H9 (cell line): ENCODE measurements at regions not wholly inside any gene's neighbourhood (a gene's known extent, or its start where the extent isn't known, plus 50 kb on each side); places are given as distances from the start of the nearest gene placed in this dataset.

Experiments used
- DNase-seq: peaks from one replicate; pipeline ENCODE4 v3.0.0-alpha.2; 2017
- H2AFZ ChIP-seq: one replicate; pipeline ENCODE4 v1.6.1; 2013; ENCODE audit warnings: mild to moderate bottlenecking, low read length, control low read depth, moderate library complexity
- H2AK5ac ChIP-seq: 2 replicates; pipeline ENCODE4 v1.6.1; 2013; ENCODE audit warnings: low read length, control low read depth, mixed read lengths; ENCODE audit not compliant: insufficient read length
- H2BK120ac ChIP-seq: one replicate; pipeline ENCODE4 v1.6.1; 2013; ENCODE audit warnings: low read depth, mild to moderate bottlenecking, low read length, control low read depth, inconsistent platforms; ENCODE audit not compliant: poor library complexity, severe bottlenecking
- H2BK12ac ChIP-seq: 2 replicates; pipeline ENCODE4 v1.6.1; 2013; ENCODE audit warnings: low read length, control low read depth, mixed read lengths, low read depth; ENCODE audit not compliant: insufficient read length
- H2BK15ac ChIP-seq: 2 replicates; pipeline ENCODE4 v1.6.1; 2013; ENCODE audit warnings: low read depth, low read length, control low read depth
- H2BK20ac ChIP-seq: one replicate; pipeline ENCODE4 v1.6.1; 2013; ENCODE audit warnings: low read depth, mild to moderate bottlenecking, low read length, control low read depth, inconsistent platforms; ENCODE audit not compliant: poor library complexity, severe bottlenecking
- H2BK5ac ChIP-seq: 2 replicates; pipeline ENCODE4 v1.6.1; 2013; ENCODE audit warnings: low read length, control low read depth, mixed read lengths; ENCODE audit not compliant: insufficient read length
- H3K14ac ChIP-seq: 2 replicates; pipeline ENCODE4 v1.6.1; 2013; ENCODE audit warnings: low read length, control low read depth; ENCODE audit not compliant: insufficient read depth
- H3K18ac ChIP-seq: 2 replicates; pipeline ENCODE4 v1.6.1; 2013; ENCODE audit warnings: low read depth, mild to moderate bottlenecking, mixed read lengths, low read length, control low read depth; ENCODE audit not compliant: insufficient read length
- H3K23ac ChIP-seq: 2 replicates; pipeline ENCODE4 v1.6.1; 2013; ENCODE audit warnings: low read length, control low read depth, mixed read lengths, low read depth; ENCODE audit not compliant: insufficient read length
- H3K23me2 ChIP-seq: 2 replicates; pipeline ENCODE4 v1.6.1; 2013; ENCODE audit warnings: low read depth, mild to moderate bottlenecking, mixed read lengths, low read length, control low read depth; ENCODE audit not compliant: insufficient read length, poor library complexity, severe bottlenecking
- H3K27ac ChIP-seq: 2 replicates; pipeline ENCODE4 v1.5.1; 2013; ENCODE audit warnings: low read length, control low read depth, mixed read lengths, low read depth; ENCODE audit not compliant: insufficient read length
- H3K27me3 ChIP-seq: 2 replicates; pipeline ENCODE4 v1.6.1; 2013; ENCODE audit warnings: low read length, control low read depth, inconsistent platforms; ENCODE audit not compliant: insufficient read depth
- H3K4ac ChIP-seq: 2 replicates; pipeline ENCODE4 v1.6.1; 2013; ENCODE audit warnings: low read depth, mild to moderate bottlenecking, control low read depth, inconsistent platforms, low read length, moderate library complexity
- H3K4me1 ChIP-seq: 2 replicates; pipeline ENCODE4 v1.6.1; 2013; ENCODE audit warnings: low read length, control low read depth, inconsistent platforms; ENCODE audit not compliant: insufficient read depth
- H3K4me2 ChIP-seq: 2 replicates; pipeline ENCODE4 v1.6.1; 2013; ENCODE audit warnings: low read length, control low read depth, mixed read lengths; ENCODE audit not compliant: insufficient read length, insufficient read depth
- H3K56ac ChIP-seq: 2 replicates; pipeline ENCODE4 v1.6.1; 2013; ENCODE audit warnings: low read depth, mild to moderate bottlenecking, mixed read lengths, low read length, control low read depth; ENCODE audit not compliant: insufficient read length
- H3K79me1 ChIP-seq: 2 replicates; pipeline ENCODE4 v1.6.1; 2013; ENCODE audit warnings: low read depth, mild to moderate bottlenecking, moderate library complexity, low read length, control low read depth, inconsistent platforms; ENCODE audit not compliant: insufficient read depth, poor library complexity, severe bottlenecking
- H3K79me2 ChIP-seq: 2 replicates; pipeline ENCODE4 v1.6.1; 2013; ENCODE audit warnings: low read length, control low read depth, inconsistent platforms; ENCODE audit not compliant: insufficient read depth
- H3K9ac ChIP-seq: 2 replicates; pipeline ENCODE4 v1.6.1; 2013; ENCODE audit warnings: low read length, control low read depth, mixed read lengths; ENCODE audit not compliant: insufficient read length; ENCODE audit errors: extremely low read depth
- H3K9me3 ChIP-seq: one replicate; pipeline ENCODE4 v1.6.1; 2013; ENCODE audit warnings: low read depth, low read length, inconsistent platforms; ENCODE audit not compliant: control insufficient read depth
- H3T11ph ChIP-seq: one replicate; pipeline ENCODE4 v1.6.1; 2013; ENCODE audit warnings: mild to moderate bottlenecking, low read length, control low read depth, inconsistent platforms
- H4K20me1 ChIP-seq: one replicate; pipeline ENCODE4 v1.6.1; 2013; ENCODE audit not compliant: control insufficient read depth, insufficient read length, insufficient read depth
- H4K5ac ChIP-seq: 2 replicates; pipeline ENCODE4 v1.6.1; 2013; ENCODE audit warnings: low read depth, mild to moderate bottlenecking, mixed read lengths, low read length, control low read depth; ENCODE audit not compliant: insufficient read length
- H4K8ac ChIP-seq: replicated peaks from 2 replicates; pipeline ENCODE4 v1.6.1; 2013; ENCODE audit warnings: low read length, control low read depth, mixed read lengths, low read depth; ENCODE audit not compliant: insufficient read length
- H4K91ac ChIP-seq: 2 replicates; pipeline ENCODE4 v1.6.1; 2013; ENCODE audit warnings: low read depth, mild to moderate bottlenecking, moderate library complexity, mixed read lengths, low read length, control low read depth; ENCODE audit not compliant: insufficient read length
- H3K27ac Mint-ChIP-seq, 3 experiments: 2 replicates in 2 of 3; 3 replicates in 1 of 3; pipeline ENCODE4 v1.8.0; 2020 to 2021; ENCODE audit warnings: mixed read lengths in 3 of 3, mild to moderate bottlenecking in 1 of 3, moderate library complexity in 1 of 3
- H3K27me3 Mint-ChIP-seq: 2 replicates; pipeline ENCODE4 v1.8.0; 2021; ENCODE audit warnings: low read depth, mild to moderate bottlenecking, moderate library complexity, mixed read lengths
- H3K36me3 Mint-ChIP-seq, 3 experiments: 2 replicates in 2 of 3; 3 replicates in 1 of 3; pipeline ENCODE4 v1.8.0; 2020 to 2021; ENCODE audit warnings: low read depth in 3 of 3, mixed read lengths in 3 of 3; ENCODE audit not compliant: insufficient read depth in 1 of 3
- H3K4me1 Mint-ChIP-seq, 2 experiments: 2 replicates each; pipeline ENCODE4 v1.8.0; 2020; ENCODE audit warnings: mixed read lengths in 2 of 2
- H3K4me3 Mint-ChIP-seq, 2 experiments: 2 replicates in 1 of 2; 3 replicates in 1 of 2; pipeline ENCODE4 v1.8.0; 2020 to 2021; ENCODE audit warnings: mild to moderate bottlenecking in 2 of 2, mixed read lengths in 2 of 2, moderate library complexity in 1 of 2
- H3K9me3 Mint-ChIP-seq, 2 experiments: 2 replicates in 1 of 2; 3 replicates in 1 of 2; pipeline ENCODE4 v1.8.0; 2020; ENCODE audit warnings: mild to moderate bottlenecking in 2 of 2, mixed read lengths in 2 of 2, moderate library complexity in 1 of 2
- CTCF ChIP-seq: fragments of 200-600 bp; sonication (generic); conservative IDR thresholded peaks from 3 replicates; pipeline ENCODE4 v1.8.0; 2021; ENCODE audit warnings: antibody characterized with exemption, mild to moderate bottlenecking
- WGBS: extraction: QIAGEN DNeasy Blood & Tissue Kit; methylation state at CpG from one replicate; pipeline ENCODE4 v1.1.7; 2013; ENCODE audit warnings: missing lambda C conversion rate, low lambda C conversion rate, mixed read lengths; ENCODE audit not compliant: insufficient read length; ENCODE audit errors: extremely low coverage; 5-methylcytosine and 5-hydroxymethylcytosine counted together

GRCh38 chr2:207320381-207321159 is 154.8 kb upstream of the KLF7 start:
- Histone ChIP-seq H2BK20ac (no peak overlapping the region), H3T11ph (no peak overlapping the region), H3K9me3 (no peaks in the 10 kb centered on the region), H3K18ac (no peak overlapping the region), H3K79me1 (no peaks in the 10 kb centered on the region), H3K4me2 (no peak overlapping the region), H3K27ac (no peak overlapping the region), H2BK15ac (no peak overlapping the region), H2BK5ac (no peak overlapping the region), H4K91ac (no peak overlapping the region), H3K27me3 (no peaks in the 10 kb centered on the region), H2AFZ (no peak overlapping the region), H3K23ac (no peak overlapping the region), H3K9ac (no peak overlapping the region), H3K79me2 (no peaks in the 10 kb centered on the region), H4K8ac (no peak overlapping the region), H2BK120ac (no peak overlapping the region), H2AK5ac (no peak overlapping the region), H3K14ac (no peak overlapping the region), H2BK12ac (no peak overlapping the region), H4K5ac (no peak overlapping the region), H4K20me1 (no peaks in the 10 kb centered on the region), H3K23me2 (no peaks in the 10 kb centered on the region), H3K56ac (no peak overlapping the region), H3K4me1 (no peaks in the 10 kb centered on the region), H3K4ac (no peak overlapping the region)
- peak; percentile 42; the same call in 2 of the 3 replicates for TF ChIP-seq CTCF
- Mint-ChIP-seq H3K4me1 (no peaks in the 10 kb centered on the region), H3K27me3 (no peaks in the 10 kb centered on the region; the same call in 1 of the 2 replicates), H3K9me3 (no peaks in the 10 kb centered on the region; a peak in 1 of 5 replicates), H3K27ac (no peak overlapping the region), H3K36me3 (no peaks in the 10 kb centered on the region; a peak in 1 of 7 replicates), H3K4me3 (no peak overlapping the region)
- WGBS = no CpG with 5 or more reads among the region's 5 CpGs
- no peak for DNase-seq
